H1 (cell line): ENCODE measurements at regions not wholly inside any gene's neighbourhood (a gene's known extent, or its start where the extent isn't known, plus 50 kb on each side); places are given as distances from the start of the nearest gene placed in this dataset.

Experiments used
- CTCF ChIA-PET: fragments of 300-600 bp; sonication (Branson Sonifier 250); formaldehyde crosslinking; loops from one replicate; lab custom pipeline; 2021; ENCODE audit not compliant: partially characterized antibody; lab: Charles Lee
- POLR2A ChIA-PET: fragments of 300-600 bp; sonication (Branson Sonifier 250); formaldehyde crosslinking; loops from one replicate; lab custom pipeline; 2021; ENCODE audit warnings: inconsistent platforms; ENCODE audit not compliant: partially characterized antibody; lab: Charles Lee
- DNase-seq, 2 experiments: peaks; one replicate each; pipeline versions ENCODE4 v3.0.0 to v3.0.0-alpha.2; 2010 to 2022; ENCODE audit warnings: low spot score in 2 of 2, low read depth in 1 of 2, mixed read lengths in 1 of 2
- FAIRE-seq: peaks from 2 replicates; lab custom pipeline; 2011; peaks lifted over from hg19 to GRCh38; lab: Jason Lieb, UNC
- H2AFZ ChIP-seq: 2 replicates; pipeline ENCODE4 v1.8.1; 2012; ENCODE audit warnings: low read length, inconsistent platforms
- H2AK5ac ChIP-seq: 2 replicates; pipeline ENCODE4 v1.6.1; 2013; ENCODE audit warnings: low read depth, low read length
- H2BK120ac ChIP-seq: replicated peaks from 2 replicates; pipeline ENCODE3; 2013; ENCODE audit warnings: low read depth, low read length, inconsistent platforms
- H2BK12ac ChIP-seq: 2 replicates; pipeline ENCODE4 v1.6.1; 2013; ENCODE audit warnings: low read depth, low read length
- H2BK15ac ChIP-seq: 2 replicates; pipeline ENCODE4 v1.6.1; 2013; ENCODE audit warnings: low read length
- H2BK20ac ChIP-seq: 2 replicates; pipeline ENCODE4 v1.6.1; 2013; ENCODE audit warnings: low read length
- H2BK5ac ChIP-seq: 2 replicates; pipeline ENCODE4 v1.6.1; 2013; ENCODE audit warnings: low read depth, low read length
- H3K14ac ChIP-seq: 2 replicates; pipeline ENCODE4 v1.6.1; 2013; ENCODE audit warnings: inconsistent platforms; ENCODE audit not compliant: insufficient read length
- H3K18ac ChIP-seq: 2 replicates; pipeline ENCODE4 v1.6.1; 2013; ENCODE audit warnings: low read length; ENCODE audit errors: extremely low read depth
- H3K23ac ChIP-seq: 2 replicates; pipeline ENCODE4 v1.6.1; 2013; ENCODE audit warnings: inconsistent platforms; ENCODE audit not compliant: insufficient read length
- H3K23me2 ChIP-seq: 2 replicates; pipeline ENCODE4 v1.6.1; 2013; ENCODE audit warnings: low read depth, low read length
- H3K27ac ChIP-seq: 2 replicates; pipeline ENCODE4 v1.6.1; 2011; ENCODE audit warnings: low read depth, low read length, inconsistent platforms
- H3K27me3 ChIP-seq, 4 experiments: replicated peaks in 1 of 4; 1 replicate in 1 of 4; 2 replicates in 3 of 4; pipeline versions ENCODE4 v1.6.1 to v1.8.1; 2011 to 2013; ENCODE audit warnings: low read length in 3 of 4, mild to moderate bottlenecking in 3 of 4, inconsistent platforms in 2 of 4, mixed read lengths in 2 of 4, moderate library complexity in 1 of 4; ENCODE audit not compliant: control insufficient read depth in 3 of 4, insufficient read depth in 3 of 4; ENCODE audit errors: extremely low read depth in 1 of 4
- H3K36me3 ChIP-seq, 4 experiments: 2 replicates each; pipeline versions ENCODE4 v1.6.1 to v1.8.1; 2011 to 2013; ENCODE audit warnings: mild to moderate bottlenecking in 4 of 4, low read length in 3 of 4, moderate library complexity in 2 of 4, control low read depth in 1 of 4, inconsistent platforms in 1 of 4; ENCODE audit not compliant: insufficient read depth in 4 of 4, control insufficient read depth in 2 of 4
- H3K4ac ChIP-seq: replicated peaks from 2 replicates; pipeline ENCODE3; 2013; ENCODE audit warnings: low read length, low read depth, mixed read lengths, inconsistent platforms; ENCODE audit not compliant: insufficient read length
- H3K4me1 ChIP-seq, 4 experiments: replicated peaks in 1 of 4; 1 replicate in 1 of 4; 2 replicates in 3 of 4; pipeline versions ENCODE4 v1.6.1 to v1.8.1; 2011 to 2013; ENCODE audit warnings: low read length in 3 of 4, inconsistent platforms in 2 of 4, mixed read lengths in 1 of 4; ENCODE audit not compliant: insufficient read depth in 4 of 4, control insufficient read depth in 3 of 4
- H3K4me2 ChIP-seq, 2 experiments: 2 replicates each; pipeline versions ENCODE4 v1.6.1 to v1.8.1; 2011 to 2013; ENCODE audit warnings: low read depth in 2 of 2, low read length in 2 of 2, control low read depth in 1 of 2, inconsistent platforms in 1 of 2, mild to moderate bottlenecking in 1 of 2; ENCODE audit not compliant: insufficient read depth in 1 of 2
- H3K4me3 ChIP-seq, 4 experiments: fragments of 200-600, 300-600 bp in 1 of 4; sonication (generic), shearing (Covaris generic), sonication (Bioruptor Twin) in 1 of 4; 2 replicates each; pipeline versions ENCODE4 v1.5.1 to v1.8.1; 2011 to 2016; ENCODE audit warnings: low read length in 4 of 4, low read depth in 3 of 4, control low read depth in 2 of 4, inconsistent platforms in 2 of 4, mild to moderate bottlenecking in 2 of 4, mixed read lengths in 1 of 4, moderate library complexity in 1 of 4; ENCODE audit not compliant: insufficient read depth in 2 of 4; ENCODE audit errors: extremely low read depth in 1 of 4
- H3K56ac ChIP-seq: replicated peaks from 2 replicates; pipeline ENCODE3; 2013; ENCODE audit warnings: low read depth, mild to moderate bottlenecking, mixed read lengths, low read length, inconsistent platforms; ENCODE audit not compliant: insufficient read length
- H3K79me1 ChIP-seq: 2 replicates; pipeline ENCODE4 v1.6.1; 2013; ENCODE audit warnings: low read depth, low read length, control low read depth
- H3K79me2 ChIP-seq, 2 experiments: 2 replicates each; pipeline versions ENCODE4 v1.6.1 to v1.8.1; 2012 to 2013; ENCODE audit warnings: low read length in 2 of 2, mild to moderate bottlenecking in 2 of 2, inconsistent platforms in 1 of 2; ENCODE audit not compliant: insufficient read depth in 2 of 2, control insufficient read depth in 1 of 2
- H3K9ac ChIP-seq, 4 experiments: replicated peaks in 1 of 4; 1 replicate in 1 of 4; 2 replicates in 3 of 4; pipeline versions ENCODE4 v1.6.1 to v1.8.1; 2011 to 2013; ENCODE audit warnings: low read depth in 3 of 4, low read length in 3 of 4, control low read depth in 2 of 4, mild to moderate bottlenecking in 2 of 4, moderate library complexity in 2 of 4, inconsistent platforms in 1 of 4; ENCODE audit errors: extremely low read depth in 1 of 4
- H3K9me3 ChIP-seq, 2 experiments: 2 replicates each; pipeline versions ENCODE4 v1.6.1 to v1.8.1; 2012 to 2013; ENCODE audit warnings: mild to moderate bottlenecking in 2 of 2, moderate library complexity in 2 of 2, control low read depth in 1 of 2, inconsistent platforms in 1 of 2, low read depth in 1 of 2, low read length in 1 of 2, mixed read lengths in 1 of 2; ENCODE audit not compliant: insufficient read depth in 2 of 2
- H4K20me1 ChIP-seq, 2 experiments: replicated peaks in 1 of 2; 2 replicates each; pipeline versions ENCODE3 to v1.8.1; 2011 to 2013; ENCODE audit warnings: inconsistent platforms in 2 of 2, low read length in 2 of 2, mild to moderate bottlenecking in 1 of 2; ENCODE audit not compliant: insufficient read depth in 2 of 2, control insufficient read depth in 1 of 2
- H4K5ac ChIP-seq: 2 replicates; pipeline ENCODE4 v1.6.1; 2013; ENCODE audit warnings: low read length, low read depth, mixed read lengths, inconsistent platforms; ENCODE audit not compliant: insufficient read length
- H4K8ac ChIP-seq: 2 replicates; pipeline ENCODE4 v1.8.0; 2013; ENCODE audit warnings: mild to moderate bottlenecking, moderate library complexity, low read length, inconsistent platforms; ENCODE audit not compliant: insufficient read depth; ENCODE audit errors: extremely low read depth
- H4K91ac ChIP-seq: replicated peaks from 2 replicates; pipeline ENCODE3; 2013; ENCODE audit warnings: low read length, mixed read lengths, inconsistent platforms; ENCODE audit not compliant: insufficient read length
- ATF3 ChIP-seq: IDR thresholded peaks from 2 replicates; pipeline ENCODE4 v1.6.1; 2011; ENCODE audit warnings: low read depth, mild to moderate bottlenecking, low read length; ENCODE audit not compliant: insufficient read depth
- CREB1 ChIP-seq: IDR thresholded peaks from 2 replicates; pipeline ENCODE4 v1.6.1; 2012; ENCODE audit warnings: inconsistent platforms
- CTBP2 ChIP-seq: IDR thresholded peaks from 2 replicates; pipeline ENCODE4 v1.7.0; 2011; ENCODE audit warnings: borderline replicate concordance, mild to moderate bottlenecking, moderate library complexity, mixed read lengths, low read length; ENCODE audit not compliant: insufficient read depth, insufficient read length
- KDM5A ChIP-seq: fragments of 200-600 bp; IDR thresholded peaks from 2 replicates; pipeline ENCODE4 v1.7.1; 2012; ENCODE audit warnings: mild to moderate bottlenecking, low read length, inconsistent platforms, mixed read lengths
- RFX5 ChIP-seq: IDR thresholded peaks from 2 replicates; pipeline ENCODE4 v1.6.1; 2011; ENCODE audit warnings: low read depth, low read length, improper control_type of control experiment, borderline replicate concordance
- SIN3A ChIP-seq, 2 experiments: IDR thresholded peaks in 1 of 2; conservative IDR thresholded peaks in 1 of 2; 2 replicates each; pipeline ENCODE4 v1.6.1; 2011 to 2012; ENCODE audit warnings: low read length in 2 of 2, improper control_type of control experiment in 1 of 2, low read depth in 1 of 2, mild to moderate bottlenecking in 1 of 2
- WGBS, 2 experiments: shearing (Covaris generic) in 1 of 2; methylation state at CpG; one replicate each; pipeline versions ENCODE4 v1.1.6 to v1.1.7; 2013 to 2015; ENCODE audit warnings: low lambda C conversion rate in 2 of 2, mixed read lengths in 2 of 2, inconsistent platforms in 1 of 2, low coverage in 1 of 2, missing lambda C conversion rate in 1 of 2; ENCODE audit not compliant: insufficient replicate concordance in 2 of 2, insufficient coverage in 1 of 2, insufficient read length in 1 of 2; ENCODE audit errors: extremely low coverage in 1 of 2, missing lambda C conversion rate in 1 of 2; 5-methylcytosine and 5-hydroxymethylcytosine counted together

GRCh38 chr19:29120466-29120865, 92.5 kb downstream of the UQCRFS1 start:
- Histone ChIP-seq H3K4me1 (no peaks in the 10 kb centered on the region), H3K27ac (no peak overlapping the region), H2BK5ac (no peak overlapping the region), H2BK20ac (no peak overlapping the region)
- ChIA-PET CTCF (interaction anchor here (0.9 to 5.4 kb wide), 18 partner anchors 14 to 358 kb away, joined by 3 to 54 read pairs (median 6); no protein-coding TSS in a partner anchor), POLR2A (no interaction called here)
- no peak for TF ChIP-seq SIN3A (conservative IDR thresholded peaks at IDR 0.05 in 1 of 2, IDR thresholded peaks at IDR 0.05 in 1 of 2; ENCODE audit: low read depth in 1 of 2, low read length in 2 of 2)
- TF ChIP-seq ATF3: no peak
- no peak for TF ChIP-seq CTBP2
- TF ChIP-seq RFX5: no peak
- no peak for TF ChIP-seq CREB1
- TF ChIP-seq KDM5A: no peak
- TF ChIP-seq, all 59 proteins: peak for 0
- Histone ChIP-seq H3K9me3 (peaks cover 3 to 10% of the 10 kb centered on the region in 2 experiments; a peak in 3 of 4 replicates), H3K23ac (no peak overlapping the region), H4K91ac (no peak overlapping the region), H3K4me2 (no peak overlapping the region), H3K4ac (no peak overlapping the region), H3K9ac (no peak overlapping the region), H3K18ac (no peak overlapping the region), H3K23me2 (no peaks in the 10 kb centered on the region), H2AK5ac (no peak overlapping the region), H2BK12ac (no peak overlapping the region), H2BK15ac (no peak overlapping the region), H3K14ac (no peak overlapping the region), H4K20me1 (no peaks in the 10 kb centered on the region), H3K79me2 (no peaks in the 10 kb centered on the region), H4K8ac (no peak overlapping the region), H3K4me3 (no peak overlapping the region), H3K56ac (no peak overlapping the region), H2AFZ (no peak overlapping the region), H4K5ac (no peak overlapping the region), H3K27me3 (no peaks in the 10 kb centered on the region), H3K36me3 (no peaks in the 10 kb centered on the region), H2BK120ac (no peak overlapping the region), H3K79me1 (no peaks in the 10 kb centered on the region)
- WGBS, 2 experiments: 99% methylated on average over 6 of the region's 6 CpGs; no CpG with 5 or more reads in 1 of the 2 experiments
- DNase-seq (no peak), FAIRE-seq (no peak)
